GM12874 (cell line): ENCODE measurements at regions not wholly inside any gene's neighbourhood (a gene's known extent, or its start where the extent isn't known, plus 50 kb on each side); places are given as distances from the start of the nearest gene placed in this dataset.

ENCODE experiments used
- CTCF ChIP-seq: IDR thresholded peaks from 2 replicates; pipeline ENCODE4 v1.5.1; 2011; ENCODE audit warnings: low read depth, mild to moderate bottlenecking, control low read depth, low read length, moderate library complexity; ENCODE audit not compliant: insufficient read depth

- no peak for TF ChIP-seq CTCF
These were observed 57.9 kb downstream of the FANCF start for GRCh38 chr11:22567759-22568158.

- TF ChIP-seq CTCF = no peak
These were observed 59.3 kb downstream of the FANCF start for GRCh38 chr11:22566293-22566692.

GRCh38 chr11:22561283-22561682, 64.3 kb downstream of the FANCF start:
- TF ChIP-seq CTCF = no peak

- TF ChIP-seq CTCF = no peak
These were observed 66.2 kb downstream of the FANCF start for GRCh38 chr11:22559416-22559815.

- no peak for TF ChIP-seq CTCF
These were observed 67.0 kb downstream of the FANCF start for GRCh38 chr11:22558664-22559063.

- no peak for TF ChIP-seq CTCF
These were observed 69.2 kb downstream of the FANCF start for GRCh38 chr11:22556381-22556780.

GRCh38 chr11:22555881-22556280, 69.7 kb downstream of the FANCF start:
- no peak for TF ChIP-seq CTCF

GRCh38 chr11:22554221-22554620, 71.4 kb downstream of the FANCF start:
- no peak for TF ChIP-seq CTCF
